Posterior vena cava (tissue), 2 donors: ENCODE measurements at regions not wholly inside any gene's neighbourhood (a gene's known extent, or its start where the extent isn't known, plus 50 kb on each side); places are given as distances from the start of the nearest gene placed in this dataset.

Experiments used
- DNase-seq: peaks from one replicate; pipeline ENCODE4 v3.0.0-alpha.2; 2020; ENCODE audit warnings: low spot score
- intact Hi-C, 2 donors: fragments of 100-400 bp; cut with DNase I; formaldehyde crosslinking; loops; one replicate each; pipeline versions ENCODE4 v1.14.1 to v1.14.2; 2022 to 2023
- donor health status: DM: yes; HTN: yes; CAD: no.
- donor health status: DM: yes; HTN: yes; CAD: no.

GRCh38 chr5:13498279-13498678 is 446.2 kb downstream of the DNAH5 start:
- no peak for DNase-seq
- intact Hi-C loops = no loop called here

DNA sequence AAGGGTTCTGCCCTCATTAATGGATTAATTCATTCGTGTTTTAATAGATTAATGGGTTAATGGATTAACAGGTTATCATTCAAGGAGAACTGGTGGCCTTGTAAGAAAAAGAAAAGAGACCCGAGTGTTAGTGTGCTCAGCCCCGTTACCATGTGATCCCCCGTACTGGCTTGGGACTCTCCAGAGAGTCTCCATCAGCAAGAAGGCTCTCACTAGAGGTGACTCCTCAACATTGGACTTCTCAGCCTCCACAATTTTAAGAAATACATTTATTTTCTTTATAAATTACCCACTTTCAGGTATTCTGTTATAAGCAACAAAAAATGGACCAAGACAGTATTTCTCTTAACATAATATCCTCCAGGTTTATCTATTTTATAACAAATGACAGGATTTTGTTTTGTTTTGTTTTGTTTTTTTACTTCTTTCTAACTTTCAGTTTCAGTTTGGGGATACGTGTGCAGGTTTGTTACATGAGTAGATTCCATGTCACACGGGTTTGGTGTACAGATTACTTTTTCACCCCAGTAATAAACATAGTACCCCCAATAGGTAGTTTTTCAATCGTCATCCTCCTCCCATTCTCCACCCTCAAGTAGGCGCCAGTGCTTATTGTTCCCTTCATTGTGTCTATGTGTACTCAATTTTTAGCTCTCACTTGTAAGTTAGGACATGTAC is 456.1 kb downstream of the DNAH5 start:
- intact Hi-C loops = no loop called here
- no peak for DNase-seq

GRCh38 chr5:13480834-13481233 is 463.7 kb downstream of the DNAH5 start:
- intact Hi-C loops = no loop called here
- no peak for DNase-seq

DNA sequence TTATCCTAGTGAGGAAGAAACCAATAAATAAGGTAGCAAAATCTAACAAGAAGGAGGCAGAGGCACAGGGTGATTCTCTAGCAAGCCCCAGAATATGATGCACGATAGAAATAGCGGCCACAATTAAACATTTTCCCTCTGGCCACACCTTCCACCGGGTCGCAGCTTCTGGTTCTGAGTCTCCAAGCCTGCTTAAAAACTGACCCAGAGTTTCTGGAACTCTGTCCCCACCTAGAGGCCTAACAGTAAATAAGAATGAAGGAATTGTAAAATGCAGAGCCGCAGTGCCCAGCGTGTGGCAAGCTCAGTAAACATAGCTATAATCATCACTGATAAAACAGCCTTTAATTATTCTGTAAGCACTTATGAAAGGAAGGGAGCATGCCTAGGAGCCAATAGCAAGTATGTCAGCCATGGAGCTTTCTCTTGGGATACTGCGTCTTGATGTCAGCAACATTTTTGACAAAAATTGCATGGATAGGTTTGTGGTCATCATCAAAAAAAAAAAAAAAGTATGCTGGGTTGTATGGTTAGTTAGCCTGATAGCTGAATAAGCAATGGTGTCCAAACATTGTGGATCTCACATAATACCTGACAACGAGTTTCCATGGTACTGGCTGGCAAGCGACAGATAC is 465.5 kb downstream of the DNAH5 start:
- DNase-seq = no peak
- intact Hi-C loops = loop anchor here in 1 of 2 donors (10.0 kb wide), 1 partner anchor 1656 kb away; no protein-coding TSS in a partner anchor

- no peak for DNase-seq
- intact Hi-C loops = loop anchor here in 1 of 2 donors (10.0 kb wide), 1 partner anchor 1658 kb away; no protein-coding TSS in a partner anchor
These were observed 467.3 kb downstream of the DNAH5 start for GRCh38 chr5:13477118-13477737.

- intact Hi-C loops = loop anchor here in 1 of 2 donors (10.0 kb wide), 1 partner anchor 1662 kb away; no protein-coding TSS in a partner anchor
- DNase-seq = no peak
These were observed 471.6 kb downstream of the DNAH5 start for GRCh38 chr5:13472842-13473241.

DNA sequence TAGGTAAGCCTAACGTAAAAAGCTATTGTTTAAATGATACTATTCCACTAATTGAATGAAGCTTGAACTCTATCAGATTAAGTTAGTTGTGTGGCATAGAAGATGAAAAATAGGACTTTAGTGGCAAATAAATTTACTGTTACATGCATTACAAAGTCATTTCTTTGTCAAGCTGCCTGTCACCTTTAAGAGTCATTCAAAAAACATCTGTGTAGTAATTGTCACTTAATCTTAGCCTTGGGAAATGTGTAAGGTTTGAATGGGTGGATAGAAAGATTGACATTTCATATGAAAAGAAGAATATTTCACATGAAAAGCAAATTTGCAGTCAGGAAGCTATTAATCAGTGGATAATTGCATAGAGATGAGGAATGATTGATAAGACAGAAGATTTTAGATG is 473.5 kb downstream of the DNAH5 start:
- intact Hi-C loops = loop anchor here in 1 of 2 donors (10.0 kb wide), 1 partner anchor 1664 kb away; no protein-coding TSS in a partner anchor

DNA sequence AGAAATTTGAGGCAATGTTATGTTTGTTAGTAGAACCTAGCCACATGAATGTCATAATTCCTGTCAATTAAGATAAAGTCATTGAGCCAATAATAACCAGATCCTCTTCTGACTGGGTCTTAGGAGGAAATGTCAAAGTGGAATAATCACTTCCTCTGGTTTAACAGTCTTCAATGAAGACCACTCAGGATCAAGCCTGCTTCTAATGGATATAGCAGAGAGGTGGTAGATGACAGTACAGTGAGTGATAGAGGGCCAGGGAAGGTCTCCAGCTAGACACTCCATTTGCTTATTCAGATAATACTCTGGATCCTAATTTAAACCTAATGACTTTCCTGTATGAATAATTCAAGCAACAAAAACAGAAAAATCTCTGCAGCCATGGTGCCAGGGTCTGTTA is 474.2 kb downstream of the DNAH5 start:
- no peak for DNase-seq
- intact Hi-C loops = loop anchor here in 1 of 2 donors (10.0 kb wide), 1 partner anchor 1665 kb away; no protein-coding TSS in a partner anchor

More for the DNA sequence above, 473.5 kb downstream of the DNAH5 start:
- no peak for DNase-seq

GRCh38 chr5:13464532-13465193 is 479.8 kb downstream of the DNAH5 start:
- no peak for DNase-seq
- intact Hi-C loops = no loop called here

DNA sequence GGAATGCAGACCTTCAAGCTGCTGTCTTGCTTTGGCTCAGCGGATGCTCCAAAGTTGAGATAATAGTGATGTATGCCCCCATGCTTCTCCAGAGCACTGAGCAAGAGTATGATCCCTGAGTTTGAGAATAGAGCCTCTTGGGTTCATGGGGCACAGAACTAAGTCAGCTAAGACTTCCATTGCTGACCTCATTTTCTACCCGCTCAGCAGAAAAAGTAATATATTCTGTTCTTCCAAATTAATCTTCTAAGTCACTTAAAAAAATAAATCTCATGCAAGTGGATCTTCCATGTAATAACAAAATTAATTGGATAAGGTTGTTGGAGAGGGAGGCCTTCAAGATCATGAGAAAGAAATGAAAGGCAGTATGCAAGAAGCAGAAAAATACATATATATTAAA is 483.9 kb downstream of the DNAH5 start:
- intact Hi-C loops = no loop called here
- DNase-seq = no peak

DNA sequence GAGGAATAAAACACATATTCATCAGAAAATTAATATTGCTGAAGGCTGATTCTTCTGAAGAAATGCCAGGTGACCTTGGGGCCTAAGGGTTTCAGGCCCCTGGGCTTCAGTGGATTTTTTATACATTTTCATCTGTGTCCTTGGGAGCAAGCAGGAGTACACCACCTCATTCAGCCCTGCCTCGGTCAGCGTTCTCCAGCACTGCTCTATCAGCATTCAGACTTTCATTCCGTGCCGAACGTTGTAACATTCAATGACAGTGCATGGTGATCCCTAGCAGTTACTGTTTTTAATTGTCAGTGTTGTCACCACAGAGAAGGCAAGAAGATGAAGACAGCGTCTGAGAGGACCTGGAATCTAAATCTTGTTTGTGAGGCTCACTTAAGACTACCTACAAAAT is 490.4 kb downstream of the DNAH5 start:
- intact Hi-C loops = no loop called here
- no peak for DNase-seq

DNA sequence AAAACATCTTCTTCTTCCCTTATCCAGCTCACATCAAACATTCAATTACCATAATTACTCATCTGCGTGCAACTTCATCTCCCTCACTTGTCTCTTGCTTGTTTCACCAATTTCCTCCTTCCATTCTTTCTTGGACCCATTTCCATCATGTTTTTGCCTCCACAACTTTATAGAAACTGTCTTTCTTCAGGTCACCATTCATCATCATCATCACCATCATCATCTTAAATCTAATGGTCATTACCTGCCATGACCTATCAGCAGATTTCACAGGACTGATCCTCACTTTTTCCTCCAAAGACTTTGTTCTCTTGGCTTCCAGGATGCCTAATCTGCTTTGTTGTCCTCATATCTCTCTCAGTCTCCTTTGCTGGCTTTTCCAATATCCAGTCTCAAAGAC is 495.6 kb downstream of the DNAH5 start:
- DNase-seq = no peak
- intact Hi-C loops = no loop called here

GRCh38 chr5:13439430-13439829 is 505.1 kb downstream of the DNAH5 start:
- DNase-seq = no peak
- intact Hi-C loops = no loop called here

DNA sequence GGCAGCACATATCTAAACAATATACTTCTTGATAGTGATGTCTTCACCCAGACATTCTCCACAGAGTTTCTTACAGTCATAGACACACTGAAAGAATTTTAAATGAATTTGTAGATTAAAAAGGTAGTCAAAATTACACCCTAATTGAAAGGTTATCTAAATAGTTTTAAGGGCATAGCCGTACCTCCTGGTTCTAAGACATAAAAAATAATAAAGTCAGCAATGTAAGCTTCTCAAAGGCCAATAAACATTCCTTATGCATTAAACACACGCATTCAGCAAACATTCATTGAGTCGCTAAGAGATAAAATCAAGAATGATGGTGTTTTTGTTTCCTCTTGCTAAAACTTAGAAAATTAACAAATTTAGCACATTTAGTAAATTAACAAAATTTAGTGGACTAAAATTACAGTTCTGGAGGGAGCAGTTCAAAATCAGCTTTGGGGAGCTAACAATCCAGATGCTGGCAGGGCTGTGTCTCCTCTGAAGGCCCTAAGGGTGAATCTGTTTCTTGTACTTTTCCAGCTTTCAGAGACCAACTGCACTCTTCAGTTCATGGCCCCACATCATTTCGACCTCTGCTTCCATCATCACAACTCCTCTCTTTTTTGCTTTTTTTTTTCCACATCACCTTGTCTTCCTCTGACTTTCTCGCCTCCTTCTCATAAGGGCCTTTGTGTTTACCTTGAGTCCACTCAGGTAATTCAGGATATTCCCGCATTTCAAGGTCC is 516.5 kb downstream of the DNAH5 start:
- intact Hi-C loops = no loop called here
- no peak for DNase-seq

DNA sequence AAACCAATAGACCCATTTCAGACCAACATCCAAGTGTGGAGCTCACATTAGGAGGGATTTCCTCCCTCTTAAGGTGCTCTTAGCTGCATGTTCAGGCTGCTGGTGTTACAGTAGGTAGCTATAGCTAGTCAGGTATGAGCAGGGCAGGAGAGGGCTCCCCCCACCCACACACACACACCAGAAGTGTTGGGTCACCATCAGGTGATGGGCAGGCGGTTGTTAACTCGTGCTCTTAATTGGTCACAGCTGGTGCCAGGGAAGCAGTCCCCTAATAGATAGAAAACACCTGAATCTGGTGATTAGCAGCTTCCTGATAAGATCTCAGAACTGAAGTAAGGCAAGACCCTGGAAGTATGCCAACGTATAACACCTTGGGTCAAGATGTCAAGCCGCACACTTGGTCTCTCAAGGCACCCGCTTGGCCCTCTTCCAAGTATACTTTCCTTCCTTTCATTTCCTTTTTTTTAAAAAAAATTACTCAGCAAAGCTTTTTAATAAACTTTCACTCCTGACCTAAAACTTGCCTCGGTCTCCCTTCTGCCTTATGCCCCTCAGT is 532.4 kb downstream of the DNAH5 start:
- no peak for DNase-seq
- intact Hi-C loops = no loop called here

DNA sequence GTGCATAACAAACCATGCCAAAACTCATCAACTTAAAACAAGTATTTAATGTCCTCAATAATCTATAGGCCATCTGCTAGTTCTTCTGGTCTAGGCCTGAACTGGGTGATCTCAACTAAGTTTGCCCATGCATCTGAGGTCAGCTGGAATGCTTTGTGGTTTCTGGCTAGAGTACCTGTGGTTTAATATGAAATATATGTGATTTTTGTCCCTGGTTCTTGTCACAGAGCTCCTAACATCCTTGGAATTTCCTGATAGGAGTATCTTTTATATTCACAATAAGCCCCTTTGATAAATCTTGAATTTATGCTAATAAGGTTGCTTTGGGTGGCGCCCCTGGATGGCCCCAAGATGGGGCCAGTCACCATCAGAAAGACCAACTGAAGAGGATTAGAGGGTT is 535.9 kb downstream of the DNAH5 start:
- intact Hi-C loops = no loop called here

DNA sequence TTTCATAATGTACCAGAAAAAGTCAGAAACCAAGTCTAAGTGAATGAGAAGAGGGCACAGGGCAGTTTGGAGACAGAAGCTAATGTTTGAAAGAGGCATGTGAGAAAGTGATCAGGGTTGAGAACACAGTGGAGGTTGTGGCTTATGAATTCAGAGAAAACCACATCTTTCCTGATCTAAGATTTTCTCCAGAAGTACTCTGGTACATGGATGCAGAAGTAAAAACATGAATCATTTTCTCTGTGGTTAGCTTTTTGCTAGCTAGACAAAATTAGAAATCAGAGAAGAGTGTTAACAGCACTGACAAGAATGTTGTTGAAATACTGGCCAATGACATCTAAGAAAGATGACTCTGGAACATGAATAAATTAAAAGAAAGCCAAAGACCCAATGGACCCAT is 541.1 kb downstream of the DNAH5 start:
- intact Hi-C loops = no loop called here
- DNase-seq = no peak

More for the DNA sequence above, 535.9 kb downstream of the DNAH5 start:
- no peak for DNase-seq

DNA sequence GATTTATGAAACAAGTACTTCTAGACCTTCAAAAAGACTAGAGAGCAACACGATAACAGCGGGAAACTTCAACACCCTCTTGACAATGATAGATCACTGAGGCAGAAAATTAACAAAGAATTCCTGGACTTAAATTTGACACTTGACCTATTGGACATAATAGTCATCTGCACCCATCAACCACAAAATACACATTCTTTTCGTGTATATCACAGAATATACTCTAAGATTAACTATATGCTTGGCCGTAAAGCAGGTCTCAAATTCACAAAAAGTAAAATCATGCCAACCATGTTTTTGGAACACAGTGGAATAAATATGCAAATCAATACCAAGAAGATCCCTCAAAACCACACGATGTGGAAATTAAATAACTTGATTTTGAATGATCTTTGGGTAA is 559.4 kb downstream of the DNAH5 start:
- intact Hi-C loops = no loop called here
- DNase-seq = no peak

DNA sequence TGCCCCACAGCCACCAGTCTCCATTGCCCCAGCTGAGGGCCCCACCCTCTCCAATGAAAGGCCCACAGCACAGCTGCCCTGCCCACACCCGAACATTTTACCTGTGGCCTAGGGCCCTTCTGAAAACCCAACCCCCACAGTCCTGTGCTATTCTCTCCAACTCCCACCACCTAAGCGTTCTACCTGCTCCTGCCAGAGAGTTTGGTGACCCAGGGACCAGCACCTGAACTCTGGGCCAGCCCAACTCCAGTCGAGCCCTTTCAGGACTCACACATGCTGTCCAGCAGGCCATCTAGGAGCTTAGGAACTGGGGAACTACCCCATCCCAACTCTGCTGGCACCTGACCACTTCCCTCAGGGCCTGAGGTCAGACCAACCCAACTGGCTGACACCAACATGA is 562.3 kb downstream of the DNAH5 start:
- intact Hi-C loops = no loop called here
- no peak for DNase-seq
